ENCODE measurements at regions not wholly inside any gene's neighbourhood (a gene's known extent, or its start where the extent isn't known, plus 50 kb on each side); places are given as distances from the start of the nearest gene placed in this dataset.

DNA sequence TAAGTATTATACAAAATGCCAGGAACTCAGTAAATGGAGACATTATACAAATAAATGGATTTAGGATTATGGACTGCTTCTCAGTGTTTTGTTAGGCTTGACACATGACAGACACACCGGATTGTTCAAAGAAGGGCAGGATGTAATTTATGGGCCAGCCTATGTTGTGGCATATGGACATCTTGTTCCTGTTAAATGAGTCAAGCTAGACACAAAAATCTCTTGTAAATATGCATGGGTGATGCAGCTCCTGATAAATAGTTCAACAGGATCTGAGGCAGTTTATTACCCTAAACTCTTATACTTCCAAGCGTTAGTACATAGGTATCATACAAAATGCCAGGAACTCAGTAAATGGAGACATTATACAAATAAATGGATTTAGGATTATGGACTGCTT lies 502.3 kb downstream of the TBC1D4 start (continued):
- no peak for TF ChIP-seq ETS1 (IDR thresholded peaks at IDR 0.05)
- TF ChIP-seq POLR2AphosphoS5 (IDR thresholded peaks at IDR 0.05; ENCODE audit: low read depth) = no peak
- TF ChIP-seq CREB1 (CRISPR knock-in tag; IDR thresholded peaks at IDR 0.05; ENCODE audit: low read depth) = no peak

GRCh38 chr13:74978591-74978990 lies 503.4 kb downstream of the TBC1D4 start:
- Mint-ChIP-seq H3K4me3 (no peak overlapping the region), H3K27ac (peak overlapping the region; percentile 6), H3K36me3 (ENCODE audit: low read depth) (no peaks in the 10 kb centered on the region), H3K27me3 (ENCODE audit: insufficient read depth, low read depth, poor library complexity) (no peaks in the 10 kb centered on the region), H3K9me3 (no peaks in the 10 kb centered on the region), H3K4me1 (peaks cover 15% of the 10 kb centered on the region)
- H3K27ac ChIP-seq (ENCODE audit: low read depth) = no peak overlapping the region
- ATAC-seq (no peak; the same call in 2 of the 3 replicates), DNase-seq (ENCODE audit: low spot score) (peak; percentile 10)
- H3F3A ChIP-seq (replicated peaks; ENCODE audit: low read depth) = no peaks in the 10 kb centered on the region
- no peaks in the 10 kb centered on the region for H3K27me3 ChIP-seq (ENCODE audit: insufficient read depth)
- peak overlapping the region; percentile 12; the same call in 1 of the 2 replicates for H2AFZ ChIP-seq
- peaks cover 3% of the 10 kb centered on the region; the same call in 1 of the 2 replicates for H3K4me1 ChIP-seq (ENCODE audit: insufficient read depth)
- no peak overlapping the region for H3K4me2 ChIP-seq
- TF ChIP-seq CTCF (conservative IDR thresholded peaks at IDR 0.05; ENCODE audit: low read depth in 2 of 2) (no peak), EZH2 (IDR thresholded peaks at IDR 0.05; ENCODE audit: low read depth, unreplicated experiment) (no peak), STAT1 (IDR thresholded peaks at IDR 0.05; ENCODE audit: unreplicated experiment) (no peak), EZH2phosphoT487 (IDR thresholded peaks at IDR 0.05; ENCODE audit: unreplicated experiment) (no peak), POLR2AphosphoS5 (IDR thresholded peaks at IDR 0.05; ENCODE audit: low read depth) (no peak), ZNF331 (CRISPR knock-in tag; IDR thresholded peaks at IDR 0.05; ENCODE audit: low read depth) (no peak), ETS1 (IDR thresholded peaks at IDR 0.05) (no peak), NANOG (IDR thresholded peaks at IDR 0.05; ENCODE audit: borderline replicate concordance) (no peak)
- TF ChIP-seq, protein P1, sequence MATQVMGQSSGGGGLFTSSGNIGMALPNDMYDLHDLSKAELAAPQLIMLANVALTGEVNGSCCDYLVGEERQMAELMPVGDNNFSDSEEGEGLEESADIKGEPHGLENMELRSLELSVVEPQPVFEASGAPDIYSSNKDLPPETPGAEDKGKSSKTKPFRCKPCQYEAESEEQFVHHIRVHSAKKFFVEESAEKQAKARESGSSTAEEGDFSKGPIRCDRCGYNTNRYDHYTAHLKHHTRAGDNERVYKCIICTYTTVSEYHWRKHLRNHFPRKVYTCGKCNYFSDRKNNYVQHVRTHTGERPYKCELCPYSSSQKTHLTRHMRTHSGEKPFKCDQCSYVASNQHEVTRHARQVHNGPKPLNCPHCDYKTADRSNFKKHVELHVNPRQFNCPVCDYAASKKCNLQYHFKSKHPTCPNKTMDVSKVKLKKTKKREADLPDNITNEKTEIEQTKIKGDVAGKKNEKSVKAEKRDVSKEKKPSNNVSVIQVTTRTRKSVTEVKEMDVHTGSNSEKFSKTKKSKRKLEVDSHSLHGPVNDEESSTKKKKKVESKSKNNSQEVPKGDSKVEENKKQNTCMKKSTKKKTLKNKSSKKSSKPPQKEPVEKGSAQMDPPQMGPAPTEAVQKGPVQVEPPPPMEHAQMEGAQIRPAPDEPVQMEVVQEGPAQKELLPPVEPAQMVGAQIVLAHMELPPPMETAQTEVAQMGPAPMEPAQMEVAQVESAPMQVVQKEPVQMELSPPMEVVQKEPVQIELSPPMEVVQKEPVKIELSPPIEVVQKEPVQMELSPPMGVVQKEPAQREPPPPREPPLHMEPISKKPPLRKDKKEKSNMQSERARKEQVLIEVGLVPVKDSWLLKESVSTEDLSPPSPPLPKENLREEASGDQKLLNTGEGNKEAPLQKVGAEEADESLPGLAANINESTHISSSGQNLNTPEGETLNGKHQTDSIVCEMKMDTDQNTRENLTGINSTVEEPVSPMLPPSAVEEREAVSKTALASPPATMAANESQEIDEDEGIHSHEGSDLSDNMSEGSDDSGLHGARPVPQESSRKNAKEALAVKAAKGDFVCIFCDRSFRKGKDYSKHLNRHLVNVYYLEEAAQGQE (IDR thresholded peaks at IDR 0.05; ENCODE audit: unreplicated experiment) = no peak
- H3K9me2 ChIP-seq (ENCODE audit: insufficient read depth) = 0 out of 2 replicates have a peak, but pooled peaks cover 4% of the 10 kb centered on the region
- H3K36me3 ChIP-seq (ENCODE audit: insufficient read depth) = no peaks in the 10 kb centered on the region
- H3K4me3 ChIP-seq = no peak overlapping the region
- H3K79me2 ChIP-seq (replicated peaks; ENCODE audit: insufficient read depth) = no peaks in the 10 kb centered on the region
- H4K20me1 ChIP-seq (replicated peaks; ENCODE audit: insufficient read depth) = no peaks in the 10 kb centered on the region
